ENCODE measurements at regions not wholly inside any gene's neighbourhood (a gene's known extent, or its start where the extent isn't known, plus 50 kb on each side); places are given as distances from the start of the nearest gene placed in this dataset.

DNA sequence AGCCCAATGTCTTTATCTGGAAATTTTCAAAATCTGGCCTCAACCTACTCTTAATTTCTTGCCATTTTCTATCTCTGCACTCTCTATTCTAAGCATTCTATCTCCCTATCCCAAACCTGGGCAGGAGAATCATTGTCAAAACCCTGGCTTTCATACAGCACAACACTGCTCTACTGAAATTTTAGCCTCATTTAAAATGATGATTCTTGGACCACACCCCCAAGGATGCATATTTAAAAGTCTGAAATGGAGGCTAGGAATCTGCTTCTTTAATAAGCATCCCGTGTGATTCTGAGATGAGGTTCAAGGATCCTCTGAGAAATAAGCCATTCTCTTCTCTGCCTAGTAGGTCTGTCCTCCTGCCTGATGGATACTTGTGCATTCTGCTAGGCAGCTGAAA is 50.8 kb upstream of the EGR2 start:
- DNase-seq: no peak

DNA sequence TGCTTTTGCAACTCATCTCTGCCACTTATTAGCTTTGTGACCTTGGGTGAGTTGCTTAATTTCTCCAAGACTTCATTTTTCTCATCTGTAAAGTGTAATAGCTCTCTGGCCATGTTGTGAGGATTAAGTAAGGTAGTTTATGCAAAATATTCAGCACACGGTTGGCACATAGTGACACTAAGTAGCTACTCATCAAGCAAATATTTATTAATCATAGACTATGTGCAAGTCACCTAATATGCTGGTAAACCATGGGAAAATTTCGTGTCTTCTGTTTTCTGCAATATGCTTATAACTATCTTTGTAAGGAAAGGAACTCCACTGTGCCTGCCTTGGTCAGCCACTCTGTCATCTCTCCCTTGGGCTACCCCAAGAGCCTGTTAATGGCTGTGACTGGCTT is 50.3 kb upstream of the EGR2 start:
- no peak for DNase-seq
